ENCODE measurements at regions not wholly inside any gene's neighbourhood (a gene's known extent, or its start where the extent isn't known, plus 50 kb on each side); places are given as distances from the start of the nearest gene placed in this dataset.

DNA sequence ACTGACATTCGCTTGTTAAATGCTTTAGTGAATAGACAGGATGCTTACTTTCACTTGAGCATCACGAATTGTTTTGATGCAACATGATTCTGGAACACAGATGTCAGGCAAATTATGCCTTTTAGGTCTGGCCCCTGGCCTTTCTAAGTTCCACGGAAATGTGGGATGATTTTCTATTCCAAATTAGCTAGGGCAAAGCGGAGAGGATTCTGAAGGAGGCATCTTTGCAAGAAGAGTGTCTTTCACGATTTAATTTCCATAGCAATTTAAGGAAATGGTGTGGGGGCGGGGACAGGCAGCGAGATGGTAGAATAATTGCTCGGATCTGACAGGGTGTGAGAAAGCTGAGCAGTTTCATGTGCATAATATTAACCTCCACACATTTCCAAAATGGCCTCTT, 238.5 kb upstream of the KCNMB2 start:
- DNase-seq (ENCODE audit: low read depth in 3 of 3) = no peak

DNA sequence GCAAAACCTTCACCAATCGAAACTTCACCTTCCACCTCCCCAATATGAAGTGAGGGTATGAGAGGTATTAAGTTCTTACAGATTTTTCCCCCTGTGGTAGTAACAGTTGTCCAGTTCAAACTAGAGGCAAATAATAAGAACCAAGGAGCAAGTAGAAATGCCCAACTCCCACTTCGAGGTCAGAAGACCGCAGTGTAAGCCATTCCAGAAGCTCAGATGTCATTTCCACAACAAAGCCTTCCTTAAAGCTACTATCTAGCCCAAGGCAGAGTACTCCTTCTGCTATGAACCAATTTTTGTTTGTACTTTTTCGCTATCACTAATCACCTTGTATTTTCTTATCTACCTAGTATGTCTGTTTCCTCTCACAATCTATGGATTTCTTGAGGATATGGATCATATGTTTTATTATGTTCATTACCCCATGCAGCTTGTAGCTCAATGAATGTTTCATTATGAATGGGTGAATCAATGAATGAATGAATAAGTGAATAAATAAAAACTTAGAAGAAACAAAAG, 235.7 kb upstream of the KCNMB2 start:
- DNase-seq (ENCODE audit: low read depth in 3 of 3) = no peak

DNA sequence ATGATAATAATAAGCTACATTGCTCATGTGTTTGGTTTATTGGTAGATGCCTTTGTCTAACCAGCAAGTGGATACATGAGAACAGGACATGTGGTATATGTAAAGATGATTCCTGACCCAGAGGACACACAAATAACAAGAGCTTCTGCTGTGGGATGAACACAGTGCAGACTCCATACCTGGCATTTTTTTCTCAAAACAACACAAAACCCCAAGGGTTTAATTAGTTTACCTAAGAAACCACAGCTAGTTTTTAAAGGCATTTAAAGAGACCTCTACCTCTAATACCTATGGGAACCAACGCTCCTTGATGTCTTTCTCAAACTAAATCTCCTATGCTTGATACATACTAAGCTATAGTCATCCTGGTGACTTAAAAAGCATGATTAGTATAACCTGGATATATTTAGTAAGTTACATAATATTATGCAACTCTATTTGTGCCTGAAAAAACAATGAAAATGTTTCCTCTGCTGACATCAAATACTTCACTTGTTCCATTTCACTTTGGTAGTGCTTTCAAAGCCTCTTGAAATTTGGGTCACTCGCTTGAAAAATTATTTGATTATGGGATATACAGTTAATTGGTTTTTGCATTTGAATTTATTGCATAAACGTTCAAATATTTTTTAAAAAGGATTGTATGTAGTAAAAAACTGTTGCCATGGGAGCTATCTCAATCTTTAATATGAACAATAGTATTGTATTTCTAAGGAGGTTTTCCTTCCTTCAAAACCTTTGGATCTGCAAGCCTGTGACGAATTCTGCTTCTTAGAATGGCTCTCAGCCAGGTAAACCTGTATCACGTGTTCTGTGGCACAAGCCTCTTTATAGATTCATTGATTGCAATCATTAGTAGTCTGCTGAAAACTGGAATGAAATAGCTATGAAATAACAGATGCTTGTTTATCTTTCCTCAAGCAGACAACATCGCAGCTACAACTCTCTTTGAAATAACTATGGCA, 233.0 kb upstream of the KCNMB2 start:
- DNase-seq (ENCODE audit: low read depth in 3 of 3) = no peak

DNA sequence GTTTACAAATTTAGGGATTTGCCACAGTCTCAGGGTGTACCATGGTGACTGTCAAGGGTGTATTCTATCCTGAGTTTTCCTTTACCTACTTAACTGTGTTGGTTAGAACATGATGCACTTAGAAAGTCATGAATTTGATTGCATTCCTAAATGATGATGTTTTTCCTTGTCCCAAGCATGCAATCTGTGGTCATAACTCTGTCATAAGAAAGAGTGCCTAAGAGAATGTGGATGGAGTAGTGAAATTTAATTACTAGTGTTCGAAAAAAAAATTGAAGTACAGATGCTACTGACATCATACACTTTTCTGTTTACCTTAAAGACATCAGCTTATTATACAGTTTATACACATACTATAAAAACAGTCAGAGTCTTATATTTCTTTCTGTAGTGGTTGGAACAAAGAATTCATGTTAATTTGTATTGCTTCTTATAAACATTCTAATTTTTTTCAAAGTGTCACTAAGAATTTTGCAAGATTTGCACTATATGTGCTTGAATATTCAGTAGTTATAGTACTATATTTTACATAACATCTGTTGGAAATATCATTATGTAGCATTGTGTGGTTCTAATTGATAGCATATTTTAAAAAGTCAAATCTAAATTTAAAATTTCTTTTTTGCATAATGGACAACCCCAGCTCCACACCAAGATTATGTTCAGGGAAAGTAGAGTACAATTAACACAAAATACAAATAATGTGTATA, 231.3 kb upstream of the KCNMB2 start:
- no peak for DNase-seq (ENCODE audit: low read depth in 3 of 3)

DNA sequence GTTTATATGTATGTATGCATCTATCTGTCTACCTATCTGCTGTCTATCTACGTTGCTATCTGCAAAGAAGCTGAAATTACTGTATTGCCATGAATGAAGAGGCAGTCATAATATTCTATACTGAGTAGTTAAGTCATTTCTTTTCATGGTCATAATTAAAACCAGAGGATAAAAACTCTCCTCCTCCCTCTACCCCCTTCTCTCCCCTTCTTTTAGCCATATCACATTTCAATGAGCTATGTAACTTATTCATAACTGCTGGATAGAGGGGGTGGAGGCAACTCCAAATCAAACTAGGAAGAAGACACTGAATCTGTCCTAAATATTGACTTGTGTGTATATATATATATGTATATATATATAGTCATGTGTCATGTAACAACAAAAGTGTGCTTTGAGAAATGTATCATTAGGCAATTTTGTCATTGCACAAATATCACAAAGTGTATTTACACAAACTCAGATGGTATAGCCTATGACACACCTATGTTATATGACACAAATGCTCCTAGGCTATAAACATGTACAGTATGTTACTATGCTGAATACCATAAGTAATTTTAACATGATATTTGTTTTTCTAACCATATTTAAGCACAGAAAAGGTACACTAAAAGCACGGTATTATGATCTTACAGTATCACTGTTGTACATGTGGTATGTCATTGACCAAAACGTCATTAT, 229.7 kb upstream of the KCNMB2 start:
- no peak for DNase-seq (ENCODE audit: low read depth in 3 of 3)

DNA sequence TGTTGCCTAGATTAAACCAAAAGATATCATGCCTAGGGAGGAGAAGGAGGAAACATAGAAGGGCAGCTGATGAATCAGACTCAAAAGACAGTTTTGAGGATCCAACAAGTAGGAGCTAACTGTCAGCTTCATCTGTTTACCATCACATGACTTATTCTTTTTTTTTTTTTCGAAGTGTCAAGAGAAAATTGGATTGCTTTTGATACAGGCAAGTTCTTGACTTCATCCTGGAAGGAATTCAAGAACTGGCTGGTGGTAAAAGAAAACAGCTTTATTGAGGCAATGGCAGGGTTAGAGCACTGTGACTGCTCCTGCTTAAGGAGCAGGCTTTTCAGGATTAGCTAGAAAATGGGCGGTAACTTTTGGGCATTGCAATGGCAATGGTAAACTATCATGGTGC, 227.5 kb upstream of the KCNMB2 start:
- no peak for DNase-seq (ENCODE audit: low read depth in 3 of 3)

DNA sequence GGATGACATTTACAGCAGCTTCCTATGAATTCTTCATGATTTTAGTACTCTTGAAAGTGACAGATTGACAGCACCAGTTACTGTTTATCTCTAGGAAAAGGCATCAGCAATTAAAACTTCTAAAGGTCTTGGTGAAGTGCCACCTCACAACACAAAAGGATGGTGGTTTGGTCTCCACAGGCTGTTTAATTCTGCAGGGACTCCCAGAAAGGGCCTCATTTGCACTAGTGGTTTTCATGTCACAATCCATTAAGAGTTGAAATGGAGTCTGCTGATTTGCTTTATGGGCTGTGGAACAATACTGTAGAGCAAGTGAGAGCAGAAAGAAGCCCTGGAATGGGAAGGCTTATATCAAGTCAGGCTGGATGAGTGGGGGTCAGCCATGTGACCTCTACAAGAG, 225.3 kb upstream of the KCNMB2 start:
- no peak for DNase-seq (ENCODE audit: low read depth in 3 of 3)

DNA sequence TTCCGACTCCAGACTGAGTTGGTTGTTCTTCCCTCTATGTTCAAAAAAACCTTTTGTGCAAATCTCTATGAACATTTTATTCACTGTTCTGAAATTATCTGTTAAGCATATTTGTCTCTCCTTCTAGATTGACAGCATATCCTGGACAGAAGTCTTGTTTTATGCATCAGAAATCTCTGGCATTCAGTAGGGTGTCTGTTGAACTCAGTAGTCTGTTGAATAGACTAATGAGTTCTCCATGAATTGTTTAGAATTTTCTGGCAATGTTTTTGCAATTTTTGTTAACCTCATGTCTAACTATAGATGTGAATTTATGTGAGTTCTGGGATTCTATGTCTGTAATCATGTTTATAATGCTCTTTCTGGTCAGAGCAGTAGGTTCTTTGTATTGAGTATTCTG, 222.5 kb upstream of the KCNMB2 start:
- DNase-seq (ENCODE audit: low read depth in 3 of 3) = no peak

DNA sequence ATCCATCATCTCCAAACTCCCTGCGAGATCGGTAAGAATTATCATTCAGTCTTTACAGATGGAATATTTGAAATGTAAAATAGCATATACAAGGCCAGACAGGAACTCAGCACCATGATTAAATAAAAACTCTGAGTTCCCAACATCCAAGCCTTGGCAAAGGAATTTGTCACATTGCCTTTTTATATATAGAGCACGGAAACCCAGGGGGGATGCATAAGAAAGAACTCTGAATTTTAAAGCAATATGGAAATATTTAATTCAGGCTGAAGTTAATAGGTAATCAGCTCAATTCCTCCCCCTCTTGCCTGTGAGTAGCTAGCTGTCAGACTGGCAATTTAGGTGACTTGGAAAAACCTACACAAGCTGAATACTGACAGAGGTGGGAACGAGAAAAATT, 217.9 kb upstream of the KCNMB2 start:
- no peak for DNase-seq (ENCODE audit: low read depth in 3 of 3)

DNA sequence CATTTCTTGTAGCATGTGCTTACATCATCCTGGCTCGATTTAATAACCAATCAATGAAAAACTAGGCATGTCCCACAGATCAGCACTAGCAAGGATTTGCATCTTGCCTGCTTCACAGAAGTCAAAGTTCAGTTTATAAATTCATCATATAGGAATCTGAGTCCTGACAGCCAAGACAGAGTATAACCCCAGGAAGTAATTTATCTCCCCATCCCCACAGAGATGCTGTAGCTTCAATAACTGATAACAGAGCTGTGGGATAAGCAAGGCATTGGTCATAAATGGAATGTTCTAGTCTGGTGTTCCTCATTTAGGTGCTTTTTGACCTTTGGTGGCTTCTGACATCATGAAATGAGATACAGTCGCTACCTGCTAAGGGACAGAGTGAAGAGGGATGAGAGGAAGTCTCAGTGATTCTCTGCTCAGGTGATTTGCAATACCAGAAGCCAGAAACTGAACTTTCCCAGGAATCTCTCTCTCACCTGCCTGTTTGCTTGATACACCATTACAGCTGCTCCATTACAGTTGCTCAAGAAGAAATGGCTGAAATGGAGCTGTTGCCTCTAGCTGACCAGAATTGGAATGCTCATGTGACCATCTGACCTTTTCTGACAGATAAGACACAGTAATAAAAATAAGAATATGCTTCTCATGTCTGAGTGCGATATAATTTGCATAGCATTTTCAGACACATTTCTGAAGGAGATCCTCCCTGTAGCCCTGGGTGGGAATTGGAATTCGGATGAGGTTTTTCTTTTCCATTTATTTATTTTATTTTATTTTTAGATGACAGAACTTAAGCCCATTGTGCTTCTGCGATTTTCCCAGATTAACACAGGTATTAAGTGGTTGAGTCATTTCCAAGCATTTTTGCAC, 217.1 kb upstream of the KCNMB2 start:
- DNase-seq (ENCODE audit: low read depth in 3 of 3) = no peak

DNA sequence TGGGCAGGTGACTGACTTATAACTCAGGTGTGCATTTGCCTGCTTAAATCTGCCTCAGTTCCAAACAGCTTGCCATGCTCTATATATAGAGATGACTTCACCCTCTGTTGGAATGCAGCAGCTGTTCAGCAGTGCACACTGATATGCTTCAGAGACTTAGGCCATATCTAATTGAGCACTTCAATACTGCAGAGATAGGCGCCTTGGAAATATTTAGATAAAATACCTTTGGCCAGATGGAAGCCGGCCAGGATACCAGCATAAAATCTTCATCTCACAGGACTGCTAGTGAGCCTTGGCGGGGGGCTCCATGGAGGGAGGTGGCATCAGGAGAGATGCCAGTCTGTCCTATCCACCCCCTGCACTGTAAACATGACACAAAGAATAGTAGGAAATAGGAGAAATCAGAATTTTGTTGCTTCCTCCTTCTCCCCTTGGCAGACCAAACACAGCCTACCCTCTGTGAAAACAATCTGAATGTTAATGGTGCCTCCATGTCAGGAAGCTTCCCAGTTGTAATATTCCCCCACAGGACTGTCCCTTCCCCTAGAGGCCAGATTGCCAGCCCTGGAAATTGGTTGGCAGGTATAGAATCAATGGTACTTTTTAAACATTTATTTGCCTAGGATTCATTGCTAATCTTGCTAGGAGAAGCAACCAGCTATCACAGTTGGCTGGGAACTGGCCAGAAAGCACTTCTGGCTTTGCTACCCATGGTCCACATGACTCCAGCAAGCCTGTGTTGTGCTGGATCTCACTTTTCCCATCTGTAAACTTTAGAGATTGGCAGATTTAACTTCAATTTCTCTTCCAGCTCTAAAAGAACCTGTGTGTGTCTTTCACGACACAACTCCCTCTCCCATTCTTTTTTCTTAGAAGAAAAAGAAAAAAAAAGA, 215.5 kb upstream of the KCNMB2 start:
- no peak for DNase-seq (ENCODE audit: low read depth in 3 of 3)

DNA sequence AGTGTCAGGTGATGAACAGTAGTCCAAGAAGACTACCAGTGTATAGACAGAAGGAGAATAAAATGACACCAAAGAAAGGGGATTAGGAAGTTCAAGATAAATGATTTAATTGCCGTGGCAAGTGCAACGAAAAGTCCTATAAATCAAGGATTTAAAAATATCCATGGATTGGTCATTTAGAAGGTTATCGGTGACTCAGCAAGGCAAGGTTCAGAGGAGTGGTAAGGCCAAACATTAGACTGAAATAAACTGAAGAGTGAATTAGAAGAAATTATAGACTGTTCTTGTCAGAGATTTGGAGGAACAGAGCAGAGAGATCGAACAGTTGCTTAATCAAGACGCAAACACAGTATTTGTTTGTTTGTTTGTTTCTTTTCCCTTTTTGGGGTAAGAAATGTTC, 211.9 kb upstream of the KCNMB2 start:
- no peak for DNase-seq (ENCODE audit: low read depth in 3 of 3)

DNA sequence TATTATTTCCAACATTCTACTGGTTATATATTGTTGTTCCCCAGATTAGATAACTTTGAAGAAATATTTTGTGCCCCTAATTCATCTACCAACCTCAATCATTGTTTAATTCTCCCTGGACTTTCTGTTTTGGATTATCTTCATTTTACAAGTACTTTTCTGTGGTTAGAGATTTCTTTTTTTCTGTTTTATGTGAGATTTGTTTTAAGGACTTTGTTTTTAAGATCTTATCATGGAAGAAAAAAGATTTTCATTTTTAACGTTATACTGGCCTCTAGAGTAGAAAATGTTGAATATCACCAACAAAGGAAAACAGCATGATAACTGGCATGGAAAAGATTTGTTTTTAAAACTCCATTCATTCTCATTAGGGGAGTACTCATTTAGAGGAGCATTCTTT, 210.9 kb upstream of the KCNMB2 start:
- no peak for DNase-seq (ENCODE audit: low read depth in 3 of 3)

DNA sequence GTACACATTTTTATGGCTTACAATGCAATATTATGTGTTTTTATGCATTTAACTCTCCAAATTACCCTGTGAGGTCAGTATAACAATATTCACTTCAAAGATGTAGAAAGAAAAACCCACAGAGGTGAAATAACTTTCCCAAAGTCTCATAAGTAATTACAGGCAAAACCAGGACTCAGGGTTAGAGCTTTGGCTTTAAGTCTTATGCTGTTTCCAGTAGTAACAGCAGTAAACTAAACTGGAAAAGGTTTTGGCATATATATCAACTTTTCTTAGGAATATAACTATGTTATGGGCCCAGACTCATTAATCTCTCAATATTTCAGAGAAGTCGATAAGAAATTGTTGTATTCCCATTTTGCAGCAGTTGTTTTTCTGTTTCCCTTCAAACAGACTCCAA, 206.3 kb upstream of the KCNMB2 start:
- no peak for DNase-seq (ENCODE audit: low read depth in 3 of 3)

DNA sequence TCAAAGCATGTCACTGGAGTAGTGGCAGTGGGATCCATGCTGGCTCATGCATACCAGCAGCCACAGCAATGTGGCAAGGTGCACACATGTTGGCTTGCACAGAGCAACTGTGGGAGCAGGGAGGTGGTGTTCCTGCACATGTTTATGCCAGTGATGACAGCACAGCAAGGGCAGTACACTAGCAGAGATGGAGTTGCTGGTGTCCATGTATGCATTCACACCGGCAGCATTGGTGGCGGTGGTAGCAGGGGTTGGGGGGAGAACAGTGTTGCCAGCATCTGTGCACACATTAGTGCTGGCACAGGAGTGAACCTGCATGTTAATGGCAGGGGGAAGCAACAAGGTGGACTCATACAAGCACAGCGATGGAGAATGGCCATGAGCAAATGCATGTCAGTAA, 202.0 kb upstream of the KCNMB2 start:
- no peak for DNase-seq (ENCODE audit: low read depth in 3 of 3)

DNA sequence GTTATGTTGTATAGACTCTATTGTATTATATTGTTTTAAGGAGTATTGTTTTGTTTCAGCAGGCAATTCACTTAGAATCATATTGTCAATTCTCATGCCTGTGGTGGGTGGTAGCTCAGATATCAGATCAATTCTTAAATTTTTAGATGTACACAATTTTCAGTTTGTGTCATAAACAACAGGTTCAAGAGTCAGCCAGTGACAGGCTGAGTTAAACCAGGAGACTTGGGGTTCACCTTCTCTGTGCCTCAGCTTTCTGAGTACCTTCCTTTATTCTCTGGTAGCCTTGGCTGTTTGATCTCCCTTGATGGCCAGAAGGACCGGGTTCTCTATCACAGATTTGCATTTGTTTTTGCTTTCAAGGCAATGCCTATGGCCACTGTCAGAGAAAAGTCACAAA, 199.9 kb upstream of the KCNMB2 start:
- DNase-seq (ENCODE audit: low read depth in 3 of 3) = no peak

DNA sequence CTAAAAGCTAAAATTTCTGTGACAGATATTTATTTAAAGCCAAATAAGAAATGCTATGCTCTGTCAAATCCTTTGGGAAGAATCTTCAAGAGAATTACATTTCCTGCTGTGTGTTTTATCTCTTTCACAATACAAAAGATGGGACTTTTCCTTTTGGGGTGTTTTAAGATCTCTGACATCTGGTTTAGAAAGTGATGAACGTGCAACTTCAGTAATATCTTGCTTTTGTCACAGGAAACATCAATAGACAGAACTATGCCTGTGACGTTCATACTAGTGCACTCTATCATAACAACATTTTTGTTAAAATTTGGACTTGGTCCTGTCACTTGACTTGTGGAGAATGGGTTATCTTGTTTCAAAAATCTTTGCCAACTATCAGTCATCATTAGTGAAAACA, 195.7 kb upstream of the KCNMB2 start:
- DNase-seq (ENCODE audit: low read depth in 3 of 3) = no peak

DNA sequence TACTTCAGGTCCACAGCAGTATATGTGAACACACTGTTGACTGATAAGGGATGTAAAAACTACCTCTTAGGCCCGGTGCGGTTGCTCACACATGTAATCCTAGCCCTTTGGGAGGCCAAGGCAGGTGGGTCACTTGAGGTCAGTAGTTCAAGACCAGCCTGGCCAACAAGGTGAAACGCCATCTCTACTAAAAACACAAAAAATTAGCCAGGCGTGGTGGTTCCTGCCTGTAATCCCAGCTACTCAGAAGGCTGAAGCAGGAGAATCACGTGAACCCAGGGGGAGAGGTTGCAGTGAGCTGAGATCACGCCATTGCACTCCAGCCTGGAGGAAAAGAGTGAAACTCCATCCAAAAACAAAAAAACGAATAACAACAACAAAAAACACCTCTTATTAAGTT, 194.6 kb upstream of the KCNMB2 start:
- DNase-seq (ENCODE audit: low read depth in 3 of 3) = no peak

DNA sequence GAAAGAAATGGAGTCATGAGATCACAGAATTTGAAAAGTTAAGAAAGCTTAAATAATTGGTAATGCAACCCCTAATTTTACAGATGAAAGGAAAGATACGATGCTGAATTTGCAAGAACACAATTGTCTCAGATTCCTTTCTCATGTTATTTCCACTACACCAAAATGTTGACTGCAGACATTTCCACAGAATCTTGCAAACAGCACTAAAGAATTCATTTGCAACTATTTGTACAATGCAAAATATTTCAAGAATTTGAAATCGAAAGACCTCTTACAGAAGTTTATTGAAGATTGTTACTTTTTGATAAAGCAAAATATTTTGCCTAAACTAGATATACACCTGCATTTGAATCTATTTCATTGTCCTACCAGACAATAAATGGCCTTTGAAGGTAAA, 194.1 kb upstream of the KCNMB2 start:
- no peak for DNase-seq (ENCODE audit: low read depth in 3 of 3)

DNA sequence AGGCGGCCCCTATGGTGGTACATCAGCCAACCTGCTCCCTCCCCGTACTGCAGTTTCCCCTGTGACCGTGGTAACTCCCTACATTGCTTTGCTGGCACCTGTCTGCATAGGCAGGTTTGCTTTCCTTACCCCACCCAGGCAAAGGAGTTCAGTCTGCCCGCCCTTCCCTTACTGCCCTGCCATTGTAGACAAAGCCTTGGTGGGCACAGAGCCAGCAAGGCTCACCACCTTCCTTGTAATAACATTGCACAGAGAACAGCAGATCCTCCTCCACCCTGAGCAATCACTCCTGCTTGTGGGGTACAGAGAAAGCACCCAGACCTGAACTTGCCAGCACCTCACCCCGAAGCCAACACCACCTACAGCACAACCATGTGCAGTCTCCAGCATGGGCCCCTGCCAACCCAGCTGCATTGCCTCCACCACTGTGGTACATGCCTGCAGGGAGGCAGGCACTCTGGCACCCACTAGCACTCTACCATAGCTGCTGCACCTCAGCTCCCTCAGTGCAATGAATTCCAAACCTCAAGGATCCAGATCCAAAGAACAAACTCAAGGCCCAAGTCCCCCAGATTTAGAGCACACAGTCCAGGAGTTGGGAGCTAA, 192.7 kb upstream of the KCNMB2 start:
- no peak for DNase-seq (ENCODE audit: low read depth in 3 of 3)
